Erythroblast (primary cell): ENCODE measurements at regions not wholly inside any gene's neighbourhood (a gene's known extent, or its start where the extent isn't known, plus 50 kb on each side); places are given as distances from the start of the nearest gene placed in this dataset.

ENCODE experiments used
- GATA1 ChIP-seq: IDR thresholded peaks from 2 replicates; pipeline ENCODE4 v1.6.1; 2011; ENCODE audit warnings: low read depth, mild to moderate bottlenecking, control low read depth, low read length, moderate library complexity
- POLR2A ChIP-seq: IDR thresholded peaks from 2 replicates; pipeline ENCODE4 v1.6.1; 2011; ENCODE audit warnings: mild to moderate bottlenecking, low read length

GRCh38 chr1:68571454-68572235 lies 74.8 kb upstream of the DEPDC1 start:
- TF ChIP-seq POLR2A (no peak), GATA1 (no peak)
